GM19238 (cell line): ENCODE measurements at regions not wholly inside any gene's neighbourhood (a gene's known extent, or its start where the extent isn't known, plus 50 kb on each side); places are given as distances from the start of the nearest gene placed in this dataset.
"Not testable (repeated sequence)": the region's sequence is repeated elsewhere in the genome, so short reads cannot be mapped to it uniquely, and the experiment has no call there.

Experiments used
- DNase-seq: peaks from one replicate; pipeline ENCODE4 v3.0.0; 2011; ENCODE audit warnings: low spot score; ENCODE audit not compliant: insufficient read length

GRCh38 chr5:162785673-162786072, 651.7 kb upstream of the CCNG1 start:
- no peak for DNase-seq

- DNase-seq = no peak
These were observed 651.2 kb upstream of the CCNG1 start for GRCh38 chr5:162786234-162786633.

- no peak for DNase-seq
These were observed 640.9 kb upstream of the CCNG1 start for GRCh38 chr5:162796507-162796906.

- no peak for DNase-seq
These were observed 637.1 kb upstream of the CCNG1 start for GRCh38 chr5:162800301-162800700.

- no peak for DNase-seq
These were observed 636.2 kb upstream of the CCNG1 start for GRCh38 chr5:162801235-162801634.

GRCh38 chr5:162806195-162806594, 631.2 kb upstream of the CCNG1 start:
- DNase-seq = no peak

GRCh38 chr5:162811071-162811470, 626.3 kb upstream of the CCNG1 start:
- no peak for DNase-seq

- DNase-seq = no peak
These were observed 620.6 kb upstream of the CCNG1 start for GRCh38 chr5:162816816-162817215.

- no peak for DNase-seq
These were observed 620.0 kb upstream of the CCNG1 start for GRCh38 chr5:162817364-162817763.

GRCh38 chr5:162821664-162822063, 615.7 kb upstream of the CCNG1 start:
- not testable (repeated sequence) for DNase-seq

- no peak for DNase-seq
These were observed 613.0 kb upstream of the CCNG1 start for GRCh38 chr5:162824360-162824759.

GRCh38 chr5:162837155-162837554, 600.2 kb upstream of the CCNG1 start:
- no peak for DNase-seq

GRCh38 chr5:162842727-162843126, 594.7 kb upstream of the CCNG1 start:
- no peak for DNase-seq

- DNase-seq = no peak
These were observed 585.3 kb upstream of the CCNG1 start for GRCh38 chr5:162852134-162852533.

- DNase-seq = no peak
These were observed 578.6 kb upstream of the CCNG1 start for GRCh38 chr5:162858770-162859169.

GRCh38 chr5:162870966-162871365, 566.4 kb upstream of the CCNG1 start:
- no peak for DNase-seq

GRCh38 chr5:162882629-162883028, 554.8 kb upstream of the CCNG1 start:
- no peak for DNase-seq

- no peak for DNase-seq
These were observed 550.7 kb upstream of the CCNG1 start for GRCh38 chr5:162886717-162887116.

GRCh38 chr5:162888268-162888667, 549.1 kb upstream of the CCNG1 start:
- DNase-seq = no peak

- no peak for DNase-seq
These were observed 525.5 kb upstream of the CCNG1 start for GRCh38 chr5:162911873-162912272.

- DNase-seq = no peak
These were observed 521.0 kb upstream of the CCNG1 start for GRCh38 chr5:162916368-162916767.

GRCh38 chr5:162929104-162929503, 508.3 kb upstream of the CCNG1 start:
- DNase-seq = no peak

GRCh38 chr5:162931501-162931900, 505.9 kb upstream of the CCNG1 start:
- no peak for DNase-seq

- no peak for DNase-seq
These were observed 497.4 kb upstream of the CCNG1 start for GRCh38 chr5:162939991-162940390.
